ENCODE measurements at regions not wholly inside any gene's neighbourhood (a gene's known extent, or its start where the extent isn't known, plus 50 kb on each side); places are given as distances from the start of the nearest gene placed in this dataset.

- DNase-seq = no peak
- in situ Hi-C loops (cut with HindIII; ENCODE audit: low pct_ligation_motif_present, low sequenced_read_pairs) = no loop called here
- Histone ChIP-seq H3K27me3 (replicated peaks) (no peaks in the 10 kb centered on the region), H3K4me3 (ENCODE audit: low read depth, low read length) (no peak overlapping the region), H3K36me3 (replicated peaks) (no peaks in the 10 kb centered on the region), H3K27ac (no peak overlapping the region)
- TF ChIP-seq CTCF (IDR thresholded peaks at IDR 0.05; ENCODE audit: low read depth, low read length, missing control alignments) = no peak
Observed at GRCh38 chr7:86164827-86165226, 478.9 kb upstream of the GRM3 start.

- TF ChIP-seq CTCF (IDR thresholded peaks at IDR 0.05; ENCODE audit: low read depth, low read length, missing control alignments) = no peak
- Histone ChIP-seq H3K4me3 (ENCODE audit: low read depth, low read length) (no peak overlapping the region), H3K27ac (no peak overlapping the region), H3K27me3 (replicated peaks) (no peaks in the 10 kb centered on the region), H3K36me3 (replicated peaks) (no peaks in the 10 kb centered on the region)
- DNase-seq = no peak
- in situ Hi-C loops (cut with HindIII; ENCODE audit: low pct_ligation_motif_present, low sequenced_read_pairs) = no loop called here
Observed at GRCh38 chr7:86158111-86158510, 485.6 kb upstream of the GRM3 start.

- Histone ChIP-seq H3K4me3 (ENCODE audit: low read depth, low read length) (no peak overlapping the region), H3K27me3 (replicated peaks) (no peaks in the 10 kb centered on the region), H3K36me3 (replicated peaks) (no peaks in the 10 kb centered on the region), H3K27ac (no peak overlapping the region)
- in situ Hi-C loops (cut with HindIII; ENCODE audit: low pct_ligation_motif_present, low sequenced_read_pairs) = no loop called here
- TF ChIP-seq CTCF (IDR thresholded peaks at IDR 0.05; ENCODE audit: low read depth, low read length, missing control alignments) = no peak
- no peak for DNase-seq
Observed at GRCh38 chr7:86155623-86156022, 488.1 kb upstream of the GRM3 start.

GRCh38 chr7:86152926-86153325 lies 490.8 kb upstream of the GRM3 start:
- DNase-seq = no peak
- in situ Hi-C loops (cut with HindIII; ENCODE audit: low pct_ligation_motif_present, low sequenced_read_pairs) = no loop called here
- H3K36me3 ChIP-seq (replicated peaks) = no peaks in the 10 kb centered on the region
- H3K27ac ChIP-seq = no peak overlapping the region
- H3K27me3 ChIP-seq (replicated peaks) = no peaks in the 10 kb centered on the region
- no peak overlapping the region for H3K4me3 ChIP-seq (ENCODE audit: low read depth, low read length)
- no peak for TF ChIP-seq CTCF (IDR thresholded peaks at IDR 0.05; ENCODE audit: low read depth, low read length, missing control alignments)

GRCh38 chr7:86149024-86149665 lies 494.6 kb upstream of the GRM3 start:
- no peak for TF ChIP-seq CTCF (IDR thresholded peaks at IDR 0.05; ENCODE audit: low read depth, low read length, missing control alignments)
- H3K4me3 ChIP-seq (ENCODE audit: low read depth, low read length) = no peak overlapping the region
- in situ Hi-C loops (cut with HindIII; ENCODE audit: low pct_ligation_motif_present, low sequenced_read_pairs) = no loop called here
- H3K27me3 ChIP-seq (replicated peaks) = no peaks in the 10 kb centered on the region
- H3K27ac ChIP-seq = no peak overlapping the region
- DNase-seq = no peak
- H3K36me3 ChIP-seq (replicated peaks) = no peaks in the 10 kb centered on the region

- Histone ChIP-seq H3K27ac (no peak overlapping the region), H3K36me3 (replicated peaks) (no peaks in the 10 kb centered on the region), H3K4me3 (ENCODE audit: low read depth, low read length) (no peak overlapping the region), H3K27me3 (replicated peaks) (no peaks in the 10 kb centered on the region)
- in situ Hi-C loops (cut with HindIII; ENCODE audit: low pct_ligation_motif_present, low sequenced_read_pairs) = no loop called here
- no peak for TF ChIP-seq CTCF (IDR thresholded peaks at IDR 0.05; ENCODE audit: low read depth, low read length, missing control alignments)
- DNase-seq = no peak
Observed at GRCh38 chr7:86148501-86148900, 495.2 kb upstream of the GRM3 start.
